ENCODE measurements at regions not wholly inside any gene's neighbourhood (a gene's known extent, or its start where the extent isn't known, plus 50 kb on each side); places are given as distances from the start of the nearest gene placed in this dataset.

GRCh38 chr4:179804440-179804839, 2362.2 kb upstream of the AGA start:
- peaks cover 1 to 11% (median 11%) of the 10 kb centered on the region in 3 donors for H3K9me3 Mint-ChIP-seq

GRCh38 chr4:179817317-179817716, 2375.1 kb upstream of the AGA start:
- peaks cover 0 to 20% (median 4%) of the 10 kb centered on the region in 3 donors for H3K9me3 Mint-ChIP-seq

More at GRCh38 chr4:179804440-179804839, 2362.2 kb upstream of the AGA start:
- Mint-ChIP-seq H3K36me3 (no peaks in the 10 kb centered on the region), H3K4me1 (no peaks in the 10 kb centered on the region), H3K27me3 (no peaks in the 10 kb centered on the region), H3K4me3 (peak overlapping the region in 1 of 4 donors; percentile 56), H3K27ac (no peak overlapping the region)

GRCh38 chr4:179823342-179823741, 2381.1 kb upstream of the AGA start:
- no peaks in the 10 kb centered on the region for H3K36me3 Mint-ChIP-seq
- no peaks in the 10 kb centered on the region for H3K27me3 Mint-ChIP-seq
- peaks cover 4 to 8% (median 6%) of the 10 kb centered on the region in 3 donors for H3K9me3 Mint-ChIP-seq
- H3K27ac Mint-ChIP-seq = no peak overlapping the region
- no peaks in the 10 kb centered on the region for H3K4me1 Mint-ChIP-seq
- no peak overlapping the region for H3K4me3 Mint-ChIP-seq

More at GRCh38 chr4:179817317-179817716, 2375.1 kb upstream of the AGA start:
- Mint-ChIP-seq H3K36me3 (no peaks in the 10 kb centered on the region), H3K27ac (no peak overlapping the region), H3K27me3 (no peaks in the 10 kb centered on the region), H3K4me3 (no peak overlapping the region), H3K4me1 (no peaks in the 10 kb centered on the region)

- Mint-ChIP-seq H3K4me3 (no peak overlapping the region), H3K27me3 (no peaks in the 10 kb centered on the region), H3K4me1 (no peaks in the 10 kb centered on the region), H3K36me3 (no peaks in the 10 kb centered on the region), H3K9me3 (peaks cover 0 to 8% (median 3%) of the 10 kb centered on the region in 3 donors), H3K27ac (no peak overlapping the region)
Measured at GRCh38 chr4:179831274-179831673, 2389.0 kb upstream of the AGA start.

- H3K9me3 Mint-ChIP-seq = peaks cover 0 to 16% (median 5%) of the 10 kb centered on the region in 3 donors
- H3K4me3 Mint-ChIP-seq = no peak overlapping the region
- H3K27ac Mint-ChIP-seq = no peak overlapping the region
- no peaks in the 10 kb centered on the region for H3K4me1 Mint-ChIP-seq
- no peaks in the 10 kb centered on the region for H3K27me3 Mint-ChIP-seq
- no peaks in the 10 kb centered on the region for H3K36me3 Mint-ChIP-seq
Measured at GRCh38 chr4:179836179-179837075, 2394.2 kb upstream of the AGA start.

GRCh38 chr4:179843370-179843769, 2399.8 kb upstream of the TENM3 start:
- Mint-ChIP-seq H3K36me3 (no peaks in the 10 kb centered on the region), H3K27me3 (no peaks in the 10 kb centered on the region), H3K4me3 (no peak overlapping the region), H3K4me1 (no peaks in the 10 kb centered on the region), H3K9me3 (peaks cover 2 to 15% (median 6%) of the 10 kb centered on the region in 3 donors), H3K27ac (no peak overlapping the region)

- H3K4me3 Mint-ChIP-seq = no peak overlapping the region
- peaks cover 2 to 10% (median 3%) of the 10 kb centered on the region in 3 donors for H3K9me3 Mint-ChIP-seq
- H3K27me3 Mint-ChIP-seq = no peaks in the 10 kb centered on the region
- no peaks in the 10 kb centered on the region for H3K36me3 Mint-ChIP-seq
- H3K27ac Mint-ChIP-seq = no peak overlapping the region
- H3K4me1 Mint-ChIP-seq = peaks cover 0 to 2% (median 0%) of the 10 kb centered on the region in 3 donors
Measured at GRCh38 chr4:179855469-179855868, 2387.7 kb upstream of the TENM3 start.

GRCh38 chr4:179858221-179858620, 2385.0 kb upstream of the TENM3 start:
- peaks cover 2 to 7% (median 7%) of the 10 kb centered on the region in 3 donors for H3K9me3 Mint-ChIP-seq
- H3K27me3 Mint-ChIP-seq = no peaks in the 10 kb centered on the region
- no peaks in the 10 kb centered on the region for H3K36me3 Mint-ChIP-seq
- peak overlapping the region in 1 of 3 donors; percentile 93 for H3K27ac Mint-ChIP-seq
- no peak overlapping the region for H3K4me3 Mint-ChIP-seq
- peaks cover 0 to 2% (median 0%) of the 10 kb centered on the region in 3 donors for H3K4me1 Mint-ChIP-seq

- Mint-ChIP-seq H3K4me3 (no peak overlapping the region), H3K36me3 (no peaks in the 10 kb centered on the region), H3K27ac (no peak overlapping the region), H3K9me3 (peaks cover 0 to 4% (median 0%) of the 10 kb centered on the region in 3 donors), H3K4me1 (no peaks in the 10 kb centered on the region), H3K27me3 (no peaks in the 10 kb centered on the region)
Measured at GRCh38 chr4:179867300-179867878, 2375.8 kb upstream of the TENM3 start.

- Mint-ChIP-seq H3K27ac (no peak overlapping the region), H3K9me3 (no peaks in the 10 kb centered on the region), H3K27me3 (no peaks in the 10 kb centered on the region), H3K4me3 (no peak overlapping the region), H3K4me1 (no peaks in the 10 kb centered on the region), H3K36me3 (no peaks in the 10 kb centered on the region)
Measured at GRCh38 chr4:179871726-179872125, 2371.5 kb upstream of the TENM3 start.

- H3K27me3 Mint-ChIP-seq = no peaks in the 10 kb centered on the region
- no peaks in the 10 kb centered on the region for H3K4me1 Mint-ChIP-seq
- no peak overlapping the region for H3K4me3 Mint-ChIP-seq
- H3K9me3 Mint-ChIP-seq = no peaks in the 10 kb centered on the region
- no peak overlapping the region for H3K27ac Mint-ChIP-seq
- H3K36me3 Mint-ChIP-seq = no peaks in the 10 kb centered on the region
Measured at GRCh38 chr4:179872755-179873154, 2370.4 kb upstream of the TENM3 start.

- H3K27ac Mint-ChIP-seq = no peak overlapping the region
- H3K27me3 Mint-ChIP-seq = no peaks in the 10 kb centered on the region
- H3K4me1 Mint-ChIP-seq = no peaks in the 10 kb centered on the region
- H3K36me3 Mint-ChIP-seq = no peaks in the 10 kb centered on the region
- H3K4me3 Mint-ChIP-seq = no peak overlapping the region
- H3K9me3 Mint-ChIP-seq = no peaks in the 10 kb centered on the region
Measured at GRCh38 chr4:179880756-179881155, 2362.4 kb upstream of the TENM3 start.

- no peak overlapping the region for H3K27ac Mint-ChIP-seq
- no peaks in the 10 kb centered on the region for H3K27me3 Mint-ChIP-seq
- no peak overlapping the region for H3K4me3 Mint-ChIP-seq
- H3K9me3 Mint-ChIP-seq = peaks cover 1 to 6% (median 2%) of the 10 kb centered on the region in 3 donors
- H3K4me1 Mint-ChIP-seq = no peaks in the 10 kb centered on the region
- H3K36me3 Mint-ChIP-seq = no peaks in the 10 kb centered on the region
Measured at GRCh38 chr4:179894066-179894778, 2349.0 kb upstream of the TENM3 start.

GRCh38 chr4:179919587-179919986, 2323.6 kb upstream of the TENM3 start:
- Mint-ChIP-seq H3K27ac (no peak overlapping the region), H3K9me3 (peaks cover 0 to 5% (median 1%) of the 10 kb centered on the region in 3 donors), H3K4me3 (no peak overlapping the region), H3K4me1 (no peaks in the 10 kb centered on the region), H3K27me3 (no peaks in the 10 kb centered on the region), H3K36me3 (no peaks in the 10 kb centered on the region)

GRCh38 chr4:179927473-179927872, 2315.7 kb upstream of the TENM3 start:
- no peaks in the 10 kb centered on the region for H3K36me3 Mint-ChIP-seq
- no peaks in the 10 kb centered on the region for H3K4me1 Mint-ChIP-seq
- no peaks in the 10 kb centered on the region for H3K27me3 Mint-ChIP-seq
- H3K9me3 Mint-ChIP-seq = peaks cover 0 to 3% (median 0%) of the 10 kb centered on the region in 3 donors
- no peak overlapping the region for H3K4me3 Mint-ChIP-seq
- H3K27ac Mint-ChIP-seq = no peak overlapping the region

All from IgD-negative memory B cell (primary cell).